BJ (cell line): ENCODE measurements at regions not wholly inside any gene's neighbourhood (a gene's known extent, or its start where the extent isn't known, plus 50 kb on each side); places are given as distances from the start of the nearest gene placed in this dataset.

Source experiments
- CTCF ChIA-PET: fragments of 350-600 bp; formaldehyde crosslinking; extraction: SDS; loops from one replicate; lab custom pipeline; 2021; ENCODE audit warnings: antibody characterized with exemption, inconsistent platforms; lab: Yijun Ruan, JAX
- POLR2A ChIA-PET: fragments of 300-600 bp; sonication (Branson Sonifier 250); formaldehyde crosslinking; extraction: SDS; loops from one replicate; lab custom pipeline; 2021; ENCODE audit warnings: antibody characterized with exemption; lab: Charles Lee
- DNase-seq: peaks from one replicate; pipeline ENCODE4 v3.0.0-alpha.2; 2011; ENCODE audit warnings: low read depth
- H3K27me3 ChIP-seq: 2 replicates; pipeline ENCODE4 v1.6.0; 2011; ENCODE audit warnings: low read length; ENCODE audit not compliant: control insufficient read depth, insufficient read depth
- H3K36me3 ChIP-seq: 2 replicates; pipeline ENCODE4 v1.5.1; 2011; ENCODE audit warnings: low read length; ENCODE audit not compliant: control insufficient read depth, insufficient read depth
- H3K4me3 ChIP-seq: 2 replicates; pipeline ENCODE4 v1.5.1; 2011; ENCODE audit warnings: low read depth, mild to moderate bottlenecking, control low read depth, low read length
- TF ChIP-seq, protein P1 (sequence below): IDR thresholded peaks from 2 replicates; pipeline ENCODE4 v1.5.1; 2011; ENCODE audit warnings: low read depth, mild to moderate bottlenecking, control low read depth, inconsistent platforms, low read length, moderate library complexity; ENCODE audit not compliant: insufficient read depth

DNA sequence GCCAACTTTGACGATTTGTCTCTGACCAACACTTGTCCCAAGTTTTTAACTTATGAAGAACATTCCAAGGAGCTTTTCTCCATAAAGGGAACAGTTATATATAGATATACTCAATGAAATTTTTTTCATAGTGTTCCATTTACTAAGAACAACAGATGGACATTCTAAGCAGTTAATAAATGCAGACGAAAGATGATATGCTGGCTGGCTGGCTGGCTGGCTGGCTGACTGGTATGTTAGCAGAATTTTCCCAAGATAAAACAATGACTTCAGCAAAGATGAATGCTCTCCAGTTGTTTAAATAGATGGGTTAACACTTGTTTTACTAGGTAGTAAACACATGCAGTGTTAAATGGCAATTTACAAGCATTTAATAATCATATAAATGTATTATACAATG is 62.2 kb downstream of the SPANXN3 start:
- no peaks in the 10 kb centered on the region for H3K36me3 ChIP-seq
- DNase-seq = no peak
- TF ChIP-seq, protein P1, sequence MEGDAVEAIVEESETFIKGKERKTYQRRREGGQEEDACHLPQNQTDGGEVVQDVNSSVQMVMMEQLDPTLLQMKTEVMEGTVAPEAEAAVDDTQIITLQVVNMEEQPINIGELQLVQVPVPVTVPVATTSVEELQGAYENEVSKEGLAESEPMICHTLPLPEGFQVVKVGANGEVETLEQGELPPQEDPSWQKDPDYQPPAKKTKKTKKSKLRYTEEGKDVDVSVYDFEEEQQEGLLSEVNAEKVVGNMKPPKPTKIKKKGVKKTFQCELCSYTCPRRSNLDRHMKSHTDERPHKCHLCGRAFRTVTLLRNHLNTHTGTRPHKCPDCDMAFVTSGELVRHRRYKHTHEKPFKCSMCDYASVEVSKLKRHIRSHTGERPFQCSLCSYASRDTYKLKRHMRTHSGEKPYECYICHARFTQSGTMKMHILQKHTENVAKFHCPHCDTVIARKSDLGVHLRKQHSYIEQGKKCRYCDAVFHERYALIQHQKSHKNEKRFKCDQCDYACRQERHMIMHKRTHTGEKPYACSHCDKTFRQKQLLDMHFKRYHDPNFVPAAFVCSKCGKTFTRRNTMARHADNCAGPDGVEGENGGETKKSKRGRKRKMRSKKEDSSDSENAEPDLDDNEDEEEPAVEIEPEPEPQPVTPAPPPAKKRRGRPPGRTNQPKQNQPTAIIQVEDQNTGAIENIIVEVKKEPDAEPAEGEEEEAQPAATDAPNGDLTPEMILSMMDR = no peak
- ChIA-PET CTCF (no interaction called here), POLR2A (no interaction called here)
- no peaks in the 10 kb centered on the region for H3K27me3 ChIP-seq
- H3K4me3 ChIP-seq = no peak overlapping the region

DNA sequence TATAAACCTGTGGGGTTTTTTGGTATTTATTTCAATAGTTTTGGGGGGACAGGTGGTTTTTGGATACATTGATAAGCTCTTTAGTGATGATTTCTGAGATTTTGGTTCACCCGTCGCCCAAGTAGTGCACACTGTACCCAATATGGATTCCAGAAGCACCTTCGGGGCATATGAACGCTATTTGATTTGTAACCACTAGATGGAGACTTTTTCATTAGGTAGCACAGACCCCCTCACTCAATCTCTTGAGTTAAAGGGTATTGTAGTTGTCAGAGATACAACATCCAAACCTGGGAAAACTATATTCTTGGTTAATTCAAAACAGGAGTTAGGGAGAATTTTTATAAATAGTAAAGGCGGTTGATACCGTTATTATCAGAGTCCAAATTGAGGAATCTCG is 79.8 kb downstream of the SPANXN3 start:
- H3K36me3 ChIP-seq = no peaks in the 10 kb centered on the region
- DNase-seq = no peak
- no peak overlapping the region for H3K4me3 ChIP-seq
- H3K27me3 ChIP-seq = no peaks in the 10 kb centered on the region
- CTCF ChIA-PET = no interaction called here
- POLR2A ChIA-PET = no interaction called here
- TF ChIP-seq, protein P1 = no peak

DNA sequence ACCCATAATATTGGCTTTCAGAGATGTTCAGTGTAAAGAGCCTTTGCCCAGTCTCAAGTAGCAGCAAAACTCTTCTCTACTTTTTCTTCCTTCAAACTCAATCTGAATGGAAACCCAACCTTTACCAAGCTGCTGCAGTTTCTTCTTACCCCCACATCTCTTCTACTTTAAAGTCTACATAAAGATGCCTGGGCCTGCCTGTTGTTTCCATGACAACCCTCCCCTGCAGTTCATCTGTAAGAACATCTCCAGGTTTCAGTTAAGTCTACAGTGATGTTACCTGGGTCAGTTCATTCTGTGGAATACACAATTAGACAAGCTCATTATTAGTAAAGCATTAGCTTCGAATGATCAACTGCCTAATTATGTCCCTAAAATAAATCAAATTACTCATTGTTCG is 81.4 kb downstream of the SPANXN3 start:
- Histone ChIP-seq H3K4me3 (no peak overlapping the region), H3K36me3 (no peaks in the 10 kb centered on the region), H3K27me3 (no peaks in the 10 kb centered on the region)
- DNase-seq = no peak
- ChIA-PET CTCF (no interaction called here), POLR2A (no interaction called here)
- TF ChIP-seq, protein P1 = no peak

DNA sequence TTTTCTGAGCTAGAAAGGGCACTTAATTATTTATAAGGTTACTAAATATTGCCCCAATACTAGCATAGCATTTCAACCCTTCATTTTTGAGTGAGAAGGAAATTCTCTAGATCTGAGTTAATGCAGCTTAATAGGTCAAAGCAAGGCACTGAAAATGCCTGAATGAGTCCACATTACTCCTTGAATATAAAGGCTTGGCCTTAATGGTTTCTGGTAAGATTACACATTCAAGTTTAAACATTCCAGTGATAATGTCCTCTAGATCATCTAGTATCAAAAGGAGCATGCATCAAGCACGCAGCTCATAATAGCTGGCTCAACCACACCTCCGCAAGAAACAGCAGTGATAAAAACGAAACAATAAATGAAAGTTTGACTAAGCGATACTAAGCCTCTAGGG is 87.5 kb downstream of the SPANXN3 start:
- POLR2A ChIA-PET = no interaction called here
- H3K4me3 ChIP-seq = no peak overlapping the region
- H3K36me3 ChIP-seq = no peaks in the 10 kb centered on the region
- no peak for DNase-seq
- H3K27me3 ChIP-seq = no peaks in the 10 kb centered on the region
- CTCF ChIA-PET = no interaction called here
- TF ChIP-seq, protein P1 = no peak

DNA sequence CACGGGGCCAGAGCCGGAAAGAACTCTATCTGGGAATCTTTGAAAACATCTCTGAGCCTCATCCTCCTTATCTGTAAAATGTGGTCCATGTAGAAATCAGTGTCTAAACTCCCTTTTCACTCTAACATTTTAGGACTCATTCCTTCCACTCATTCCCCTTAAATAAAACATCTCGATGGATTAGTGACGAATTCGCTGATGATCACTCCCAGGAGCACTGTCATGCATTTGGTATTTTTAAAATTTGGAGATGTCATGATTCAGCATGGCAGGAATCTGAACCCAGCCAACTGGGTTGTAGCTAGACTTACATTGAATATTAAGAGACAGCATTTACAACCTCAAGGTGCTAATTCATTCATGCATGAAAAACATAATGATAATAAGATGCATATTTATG is 88.1 kb downstream of the SPANXN3 start:
- ChIA-PET POLR2A (no interaction called here), CTCF (no interaction called here)
- no peak overlapping the region for H3K4me3 ChIP-seq
- no peak for DNase-seq
- H3K27me3 ChIP-seq = no peaks in the 10 kb centered on the region
- TF ChIP-seq, protein P1 = no peak
- no peaks in the 10 kb centered on the region for H3K36me3 ChIP-seq
